ENCODE measurements at regions not wholly inside any gene's neighbourhood (a gene's known extent, or its start where the extent isn't known, plus 50 kb on each side); places are given as distances from the start of the nearest gene placed in this dataset.

- DNase-seq = no peak
These were observed 243.2 kb downstream of the OGFRL1 start for GRCh38 chr6:71531841-71532240.

- DNase-seq = peak; percentile 34
These were observed 245.3 kb downstream of the OGFRL1 start for GRCh38 chr6:71533939-71534379.

- DNase-seq = no peak
These were observed 246.3 kb downstream of the OGFRL1 start for GRCh38 chr6:71534921-71535320.

GRCh38 chr6:71537717-71538116 lies 249.1 kb downstream of the OGFRL1 start:
- peak; percentile 24 for DNase-seq

GRCh38 chr6:71544028-71544427 lies 255.4 kb downstream of the OGFRL1 start:
- peak; percentile 85 for DNase-seq

- DNase-seq = peak; percentile 16
These were observed 256.3 kb downstream of the OGFRL1 start for GRCh38 chr6:71544906-71545305.

GRCh38 chr6:71545905-71546304 lies 257.3 kb downstream of the OGFRL1 start:
- no peak for DNase-seq

- no peak for DNase-seq
These were observed 263.2 kb downstream of the OGFRL1 start for GRCh38 chr6:71551798-71552197.

- DNase-seq = no peak
These were observed 267.5 kb downstream of the OGFRL1 start for GRCh38 chr6:71556141-71556540.

- no peak for DNase-seq
These were observed 270.4 kb downstream of the OGFRL1 start for GRCh38 chr6:71558974-71559373.

GRCh38 chr6:71567562-71567961 lies 279.0 kb downstream of the OGFRL1 start:
- DNase-seq = no peak

- no peak for DNase-seq
These were observed 289.2 kb downstream of the OGFRL1 start for GRCh38 chr6:71577766-71578165.

GRCh38 chr6:71579902-71580301 lies 291.3 kb downstream of the OGFRL1 start:
- DNase-seq = no peak

GRCh38 chr6:71582820-71583219 lies 294.2 kb downstream of the OGFRL1 start:
- DNase-seq = no peak

GRCh38 chr6:71584712-71585436 lies 296.3 kb downstream of the OGFRL1 start:
- DNase-seq = no peak

GRCh38 chr6:71585472-71585871 lies 296.9 kb downstream of the OGFRL1 start:
- no peak for DNase-seq

- DNase-seq = no peak
These were observed 297.9 kb upstream of the RIMS1 start for GRCh38 chr6:71588490-71588889.

- DNase-seq = no peak
These were observed 297.1 kb upstream of the RIMS1 start for GRCh38 chr6:71589254-71589653.

GRCh38 chr6:71592643-71593042 lies 293.7 kb upstream of the RIMS1 start:
- DNase-seq = no peak

- peak; percentile 1 for DNase-seq
These were observed 287.0 kb upstream of the RIMS1 start for GRCh38 chr6:71599359-71599758.

- DNase-seq = peak; percentile 90
These were observed 283.9 kb upstream of the RIMS1 start for GRCh38 chr6:71602385-71603007.

- DNase-seq = no peak
These were observed 283.3 kb upstream of the RIMS1 start for GRCh38 chr6:71603021-71603420.

GRCh38 chr6:71608646-71609045 lies 277.7 kb upstream of the RIMS1 start:
- peak; percentile 20 for DNase-seq

- peak; percentile 1 for DNase-seq
These were observed 266.5 kb upstream of the RIMS1 start for GRCh38 chr6:71619836-71620235.
